Loucy (cell line): ENCODE measurements at regions not wholly inside any gene's neighbourhood (a gene's known extent, or its start where the extent isn't known, plus 50 kb on each side); places are given as distances from the start of the nearest gene placed in this dataset.

Experiments
- H2AFZ ChIP-seq: fragments of 200-600 bp; sonication (generic); 2 replicates; pipeline ENCODE4 v1.6.0; 2016; ENCODE audit warnings: antibody characterized with exemption, mild to moderate bottlenecking, low read length, moderate library complexity
- H3F3A ChIP-seq: fragments of 200-600 bp; 2 replicates; pipeline ENCODE4 v1.6.0; 2016; ENCODE audit warnings: antibody characterized with exemption, low read depth, mild to moderate bottlenecking
- H3K27me3 ChIP-seq: fragments of 200-600 bp; sonication (generic); 2 replicates; pipeline ENCODE4 v1.6.1; 2014; ENCODE audit warnings: low read length, mild to moderate bottlenecking; ENCODE audit not compliant: insufficient read depth, poor library complexity, severe bottlenecking
- H3K36me3 ChIP-seq: fragments of 200-600 bp; sonication (generic); 2 replicates; pipeline ENCODE4 v1.6.1; 2016; ENCODE audit warnings: low read length; ENCODE audit not compliant: insufficient read depth
- H3K4me1 ChIP-seq: fragments of 200-600 bp; sonication (generic); 2 replicates; pipeline ENCODE4 v1.5.1; 2014; ENCODE audit warnings: low read length, mild to moderate bottlenecking; ENCODE audit not compliant: insufficient read depth, poor library complexity, severe bottlenecking
- H3K4me2 ChIP-seq: fragments of 200-600 bp; sonication (generic); 2 replicates; pipeline ENCODE4 v1.6.0; 2014; ENCODE audit warnings: antibody characterized with exemption, low read length, low read depth, mild to moderate bottlenecking; ENCODE audit not compliant: poor library complexity, severe bottlenecking
- H3K4me3 ChIP-seq: fragments of 200-600 bp; sonication (generic); 2 replicates; pipeline ENCODE4 v1.5.1; 2014; ENCODE audit warnings: low read length, mild to moderate bottlenecking, mixed read lengths; ENCODE audit not compliant: poor library complexity, severe bottlenecking
- H3K79me2 ChIP-seq: fragments of 200-600 bp; sonication (generic); 2 replicates; pipeline ENCODE4 v1.6.1; 2014; ENCODE audit warnings: low read length; ENCODE audit not compliant: insufficient read depth
- H3K9ac ChIP-seq: fragments of 200-600 bp; sonication (generic); 2 replicates; pipeline ENCODE4 v1.6.0; 2014; ENCODE audit warnings: mild to moderate bottlenecking, low read depth, low read length, moderate library complexity; ENCODE audit not compliant: poor library complexity, severe bottlenecking
- H3K9me2 ChIP-seq: fragments of 200-600 bp; sonication (generic); replicated peaks from 2 replicates; pipeline ENCODE4 v1.6.1; 2016; ENCODE audit warnings: low read depth, low read length, mixed read lengths
- H3K9me3 ChIP-seq: fragments of 200-600 bp; sonication (generic); 2 replicates; pipeline ENCODE4 v1.6.1; 2014; ENCODE audit warnings: mild to moderate bottlenecking, antibody characterized with exemption, low read length, low read depth; ENCODE audit not compliant: insufficient read depth
- H4K20me1 ChIP-seq: fragments of 200-600 bp; sonication (generic); 2 replicates; pipeline ENCODE4 v1.6.0; 2014; ENCODE audit warnings: antibody characterized with exemption, low read length, mild to moderate bottlenecking; ENCODE audit not compliant: insufficient read depth, poor library complexity, severe bottlenecking
- EZH2phosphoT487 ChIP-seq: fragments of 200-600 bp; IDR thresholded peaks from 2 replicates; pipeline ENCODE4 v1.6.1; 2018; ENCODE audit warnings: antibody characterized with exemption, mild to moderate bottlenecking, moderate library complexity, borderline replicate concordance
- TF ChIP-seq, protein P1 (sequence below): fragments of 200-600 bp; sonication (generic); conservative IDR thresholded peaks from 2 replicates; pipeline ENCODE4 v1.5.1; 2014; ENCODE audit warnings: mild to moderate bottlenecking, antibody characterized with exemption, low read length

DNA sequence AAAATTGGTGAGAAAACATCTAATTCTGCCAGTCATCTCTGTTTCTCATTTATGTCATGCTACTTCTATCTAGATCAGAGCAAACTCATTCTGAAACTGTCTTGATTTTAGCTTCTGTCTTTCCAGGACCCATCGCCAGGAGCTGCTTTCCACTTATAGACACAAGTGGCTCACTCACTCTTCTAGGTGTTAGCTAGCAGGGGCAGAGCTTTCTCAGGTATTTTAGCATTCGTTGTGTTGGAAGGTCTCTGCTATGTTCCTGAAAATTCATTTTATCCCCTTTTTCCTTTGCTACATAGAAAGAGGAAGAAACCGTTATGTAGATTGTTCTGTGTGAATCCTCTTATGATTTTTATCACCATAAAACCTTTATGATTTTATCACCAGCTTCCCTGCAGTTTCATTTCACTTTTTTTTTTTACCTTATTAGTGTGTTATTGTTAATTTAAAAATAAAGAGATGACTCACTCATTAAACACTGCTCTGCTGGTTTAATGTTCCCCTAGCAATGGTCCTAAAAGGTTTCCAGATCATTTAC, 246.6 kb upstream of the AADAT start:
- no peaks in the 10 kb centered on the region for H3K79me2 ChIP-seq
- H3F3A ChIP-seq = no peaks in the 10 kb centered on the region
- H3K4me2 ChIP-seq = no peak overlapping the region
- no peaks in the 10 kb centered on the region for H3K9me3 ChIP-seq
- no peaks in the 10 kb centered on the region for H3K4me1 ChIP-seq
- no peaks in the 10 kb centered on the region for H3K36me3 ChIP-seq
- TF ChIP-seq, protein P1, sequence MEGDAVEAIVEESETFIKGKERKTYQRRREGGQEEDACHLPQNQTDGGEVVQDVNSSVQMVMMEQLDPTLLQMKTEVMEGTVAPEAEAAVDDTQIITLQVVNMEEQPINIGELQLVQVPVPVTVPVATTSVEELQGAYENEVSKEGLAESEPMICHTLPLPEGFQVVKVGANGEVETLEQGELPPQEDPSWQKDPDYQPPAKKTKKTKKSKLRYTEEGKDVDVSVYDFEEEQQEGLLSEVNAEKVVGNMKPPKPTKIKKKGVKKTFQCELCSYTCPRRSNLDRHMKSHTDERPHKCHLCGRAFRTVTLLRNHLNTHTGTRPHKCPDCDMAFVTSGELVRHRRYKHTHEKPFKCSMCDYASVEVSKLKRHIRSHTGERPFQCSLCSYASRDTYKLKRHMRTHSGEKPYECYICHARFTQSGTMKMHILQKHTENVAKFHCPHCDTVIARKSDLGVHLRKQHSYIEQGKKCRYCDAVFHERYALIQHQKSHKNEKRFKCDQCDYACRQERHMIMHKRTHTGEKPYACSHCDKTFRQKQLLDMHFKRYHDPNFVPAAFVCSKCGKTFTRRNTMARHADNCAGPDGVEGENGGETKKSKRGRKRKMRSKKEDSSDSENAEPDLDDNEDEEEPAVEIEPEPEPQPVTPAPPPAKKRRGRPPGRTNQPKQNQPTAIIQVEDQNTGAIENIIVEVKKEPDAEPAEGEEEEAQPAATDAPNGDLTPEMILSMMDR = no peak
- TF ChIP-seq EZH2phosphoT487 = no peak
- H4K20me1 ChIP-seq = no peaks in the 10 kb centered on the region
- H3K27me3 ChIP-seq = no peaks in the 10 kb centered on the region
- H3K9ac ChIP-seq = no peak overlapping the region
- H3K4me3 ChIP-seq = no peak overlapping the region
- H3K9me2 ChIP-seq = no peaks in the 10 kb centered on the region
- no peak overlapping the region for H2AFZ ChIP-seq

DNA sequence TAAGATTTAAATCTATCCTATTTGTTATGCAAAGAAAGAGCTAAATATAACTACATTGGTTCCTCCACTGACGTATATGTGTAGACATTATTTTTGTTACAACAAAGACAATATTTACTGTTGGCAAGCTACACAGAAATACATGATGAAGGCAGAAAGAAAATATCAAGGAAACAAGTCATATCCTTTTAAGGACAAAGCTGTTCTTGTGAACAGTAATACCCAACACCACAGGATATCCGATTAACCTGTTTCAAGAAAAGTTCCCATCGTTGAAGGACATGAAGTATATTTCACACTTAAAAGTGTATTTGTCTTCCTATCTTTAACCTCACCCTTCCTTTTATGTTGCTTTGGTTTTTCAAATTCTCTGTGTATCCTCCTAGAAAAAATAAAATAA, 235.8 kb upstream of the AADAT start:
- Histone ChIP-seq H3F3A (no peaks in the 10 kb centered on the region), H3K9me2 (no peaks in the 10 kb centered on the region), H3K36me3 (no peaks in the 10 kb centered on the region), H3K79me2 (no peaks in the 10 kb centered on the region), H3K4me2 (no peak overlapping the region), H3K9me3 (no peaks in the 10 kb centered on the region), H3K9ac (no peak overlapping the region), H2AFZ (no peak overlapping the region), H3K4me3 (no peak overlapping the region), H3K27me3 (no peaks in the 10 kb centered on the region), H4K20me1 (no peaks in the 10 kb centered on the region), H3K4me1 (no peaks in the 10 kb centered on the region)
- TF ChIP-seq EZH2phosphoT487 = no peak
- TF ChIP-seq, protein P1 = no peak

DNA sequence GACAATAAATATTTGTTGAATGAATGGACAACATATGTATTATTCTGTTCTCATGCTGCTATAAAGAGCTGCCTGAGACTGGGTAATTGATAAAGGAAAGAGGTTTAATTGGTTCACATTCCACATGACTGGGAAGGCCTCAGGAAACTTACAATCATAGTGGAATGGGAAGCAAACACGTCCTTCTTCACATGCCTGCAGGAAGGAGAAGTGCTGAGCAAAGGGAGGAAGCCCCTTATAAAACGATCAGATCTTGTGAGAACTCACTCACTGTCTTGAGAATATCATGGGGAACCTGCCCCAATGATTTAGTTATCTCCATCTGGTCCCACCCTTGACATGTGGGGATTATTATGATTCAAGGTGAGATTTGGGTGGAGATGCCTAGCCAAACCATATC, 233.9 kb upstream of the AADAT start:
- Histone ChIP-seq H3K4me1 (no peaks in the 10 kb centered on the region), H4K20me1 (no peaks in the 10 kb centered on the region), H3K9me3 (no peaks in the 10 kb centered on the region), H3K79me2 (no peaks in the 10 kb centered on the region), H2AFZ (no peak overlapping the region), H3K9me2 (no peaks in the 10 kb centered on the region), H3K9ac (no peak overlapping the region), H3K36me3 (no peaks in the 10 kb centered on the region), H3K4me2 (no peak overlapping the region), H3K4me3 (no peak overlapping the region), H3K27me3 (no peaks in the 10 kb centered on the region), H3F3A (no peaks in the 10 kb centered on the region)
- TF ChIP-seq EZH2phosphoT487 = no peak
- TF ChIP-seq, protein P1 = no peak
